ENCODE measurements at regions not wholly inside any gene's neighbourhood (a gene's known extent, or its start where the extent isn't known, plus 50 kb on each side); places are given as distances from the start of the nearest gene placed in this dataset.

DNA sequence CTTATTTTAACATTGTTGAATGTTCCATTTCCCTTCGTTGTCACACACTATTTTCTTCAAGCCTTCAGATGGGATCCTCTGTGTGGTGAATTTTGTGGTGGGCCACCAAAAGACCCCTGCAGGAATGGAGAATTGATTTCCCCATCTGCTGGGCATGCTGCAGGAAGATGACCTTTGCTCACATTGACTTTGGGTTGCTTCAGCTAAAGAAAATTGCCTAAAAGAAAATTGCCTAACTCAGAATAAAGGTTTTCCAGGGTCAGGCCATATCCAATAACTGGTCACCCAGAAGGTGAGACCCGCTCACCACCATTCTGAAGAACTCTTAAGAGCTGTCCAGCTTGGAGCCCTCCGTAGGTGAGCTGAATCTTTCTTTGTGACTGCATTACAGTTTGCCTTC is 192.5 kb downstream of the CDH7 start:
- DNase-seq (ENCODE audit: low read depth, low spot score) = no peak
- TF ChIP-seq, protein P1, sequence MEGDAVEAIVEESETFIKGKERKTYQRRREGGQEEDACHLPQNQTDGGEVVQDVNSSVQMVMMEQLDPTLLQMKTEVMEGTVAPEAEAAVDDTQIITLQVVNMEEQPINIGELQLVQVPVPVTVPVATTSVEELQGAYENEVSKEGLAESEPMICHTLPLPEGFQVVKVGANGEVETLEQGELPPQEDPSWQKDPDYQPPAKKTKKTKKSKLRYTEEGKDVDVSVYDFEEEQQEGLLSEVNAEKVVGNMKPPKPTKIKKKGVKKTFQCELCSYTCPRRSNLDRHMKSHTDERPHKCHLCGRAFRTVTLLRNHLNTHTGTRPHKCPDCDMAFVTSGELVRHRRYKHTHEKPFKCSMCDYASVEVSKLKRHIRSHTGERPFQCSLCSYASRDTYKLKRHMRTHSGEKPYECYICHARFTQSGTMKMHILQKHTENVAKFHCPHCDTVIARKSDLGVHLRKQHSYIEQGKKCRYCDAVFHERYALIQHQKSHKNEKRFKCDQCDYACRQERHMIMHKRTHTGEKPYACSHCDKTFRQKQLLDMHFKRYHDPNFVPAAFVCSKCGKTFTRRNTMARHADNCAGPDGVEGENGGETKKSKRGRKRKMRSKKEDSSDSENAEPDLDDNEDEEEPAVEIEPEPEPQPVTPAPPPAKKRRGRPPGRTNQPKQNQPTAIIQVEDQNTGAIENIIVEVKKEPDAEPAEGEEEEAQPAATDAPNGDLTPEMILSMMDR (IDR thresholded peaks at IDR 0.05; ENCODE audit: low read depth, low read length) = no peak
- CTCF ChIA-PET = no interaction called here

DNA sequence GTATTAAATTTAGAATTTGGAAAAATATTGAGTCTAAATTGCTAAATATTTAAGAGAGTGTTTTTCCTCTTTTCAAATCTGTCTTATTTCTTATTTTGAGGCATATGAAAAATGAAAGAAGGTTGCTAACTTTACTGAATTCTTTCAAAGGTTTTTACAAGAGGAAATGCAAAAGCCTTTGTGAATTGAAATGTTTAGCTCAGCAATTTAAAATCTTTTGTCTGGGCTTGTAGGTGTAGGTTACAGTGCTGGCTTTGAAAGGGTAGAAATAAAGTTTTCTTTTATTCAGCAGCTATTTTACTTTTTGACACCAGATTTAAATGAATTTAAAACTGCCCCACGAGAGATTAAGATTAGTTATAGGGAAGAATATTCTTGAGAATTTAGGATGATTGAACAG is 192.0 kb downstream of the CDH7 start:
- CTCF ChIA-PET = no interaction called here
- Histone ChIP-seq H3K27ac (ENCODE audit: low read depth, low read length) (no peak overlapping the region), H3K4me3 (ENCODE audit: low read depth, low read length) (no peak overlapping the region), H3K27me3 (ENCODE audit: control insufficient read depth, insufficient read depth, low read length) (no peaks in the 10 kb centered on the region), H3K9me3 (ENCODE audit: control insufficient read depth, insufficient read depth, low read length) (peaks cover 6% of the 10 kb centered on the region)
- POLR2A ChIA-PET = no interaction called here
- DNase-seq (ENCODE audit: low read depth, low spot score) = no peak
- TF ChIP-seq, protein P1 (IDR thresholded peaks at IDR 0.05; ENCODE audit: low read depth, low read length) = no peak

More for the DNA sequence above, 192.5 kb downstream of the CDH7 start:
- Histone ChIP-seq H3K27ac (ENCODE audit: low read depth, low read length) (no peak overlapping the region), H3K9me3 (ENCODE audit: control insufficient read depth, insufficient read depth, low read length) (peaks cover 6% of the 10 kb centered on the region), H3K27me3 (ENCODE audit: control insufficient read depth, insufficient read depth, low read length) (no peaks in the 10 kb centered on the region), H3K4me3 (ENCODE audit: low read depth, low read length) (no peak overlapping the region)
- POLR2A ChIA-PET = no interaction called here

DNA sequence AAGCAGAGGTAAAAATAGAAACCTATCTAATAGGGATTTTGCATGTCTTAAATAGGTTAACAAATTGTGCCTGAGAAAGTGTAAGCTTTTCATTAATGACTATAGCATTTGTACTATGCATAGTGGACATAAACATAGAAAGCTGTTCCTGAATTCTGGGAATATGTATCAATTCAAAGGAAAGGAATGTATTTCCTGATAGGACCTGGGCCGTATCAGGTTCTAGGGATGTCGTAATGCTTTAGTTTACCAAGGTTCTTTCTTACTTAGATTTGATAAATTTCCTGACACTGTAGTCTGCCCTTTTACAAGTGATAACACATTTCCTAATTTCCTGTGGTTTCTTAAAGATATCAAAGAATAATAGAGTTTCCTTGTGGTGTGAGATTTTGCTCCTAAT is 191.3 kb downstream of the CDH7 start:
- Histone ChIP-seq H3K27me3 (ENCODE audit: control insufficient read depth, insufficient read depth, low read length) (no peaks in the 10 kb centered on the region), H3K27ac (ENCODE audit: low read depth, low read length) (no peak overlapping the region), H3K9me3 (ENCODE audit: control insufficient read depth, insufficient read depth, low read length) (peaks cover 6% of the 10 kb centered on the region), H3K4me3 (ENCODE audit: low read depth, low read length) (no peak overlapping the region)
- POLR2A ChIA-PET = no interaction called here
- CTCF ChIA-PET = no interaction called here
- no peak for DNase-seq (ENCODE audit: low read depth, low spot score)
- TF ChIP-seq, protein P1 (IDR thresholded peaks at IDR 0.05; ENCODE audit: low read depth, low read length) = no peak

DNA sequence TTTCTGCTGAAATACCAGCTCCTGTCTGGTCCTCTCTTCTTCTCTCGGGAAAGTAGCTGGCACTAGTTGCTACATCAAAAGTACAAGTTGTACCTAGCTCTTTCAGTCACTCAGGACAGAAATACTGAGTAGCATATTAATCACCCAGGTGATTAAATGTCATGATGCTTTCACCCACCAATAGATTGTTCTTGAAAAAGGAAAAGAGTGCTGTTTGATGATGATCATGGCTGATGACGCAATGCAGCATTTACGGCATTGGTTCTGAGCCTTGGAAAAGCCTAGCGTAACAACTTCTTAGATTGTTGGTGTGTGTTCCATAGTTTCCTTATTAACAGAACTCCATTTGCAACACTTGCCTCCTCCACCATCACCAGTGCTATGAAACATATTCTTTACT is 190.7 kb downstream of the CDH7 start:
- no peak for DNase-seq (ENCODE audit: low read depth, low spot score)
- H3K4me3 ChIP-seq (ENCODE audit: low read depth, low read length) = no peak overlapping the region
- POLR2A ChIA-PET = no interaction called here
- TF ChIP-seq, protein P1 (IDR thresholded peaks at IDR 0.05; ENCODE audit: low read depth, low read length) = no peak
- H3K27ac ChIP-seq (ENCODE audit: low read depth, low read length) = no peak overlapping the region
- H3K27me3 ChIP-seq (ENCODE audit: control insufficient read depth, insufficient read depth, low read length) = no peaks in the 10 kb centered on the region
- CTCF ChIA-PET = no interaction called here
- peaks cover 6% of the 10 kb centered on the region for H3K9me3 ChIP-seq (ENCODE audit: control insufficient read depth, insufficient read depth, low read length)

Data from AG04450 (cell line).